C4-2B (cell line): ENCODE measurements at regions not wholly inside any gene's neighbourhood (a gene's known extent, or its start where the extent isn't known, plus 50 kb on each side); places are given as distances from the start of the nearest gene placed in this dataset.

Experiments used
- H3K27ac ChIP-seq: fragments of 450-650 bp; 2 replicates; pipeline ENCODE4 v1.5.1; 2017
- ZFX ChIP-seq: fragments of 450-650 bp; IDR thresholded peaks from 2 replicates; pipeline ENCODE4 v1.6.1; 2017
- TF ChIP-seq, protein P1 (sequence below): fragments of 450-650 bp; conservative IDR thresholded peaks from 2 replicates; pipeline ENCODE4 v1.5.1; 2017; ENCODE audit warnings: mild to moderate bottlenecking

DNA sequence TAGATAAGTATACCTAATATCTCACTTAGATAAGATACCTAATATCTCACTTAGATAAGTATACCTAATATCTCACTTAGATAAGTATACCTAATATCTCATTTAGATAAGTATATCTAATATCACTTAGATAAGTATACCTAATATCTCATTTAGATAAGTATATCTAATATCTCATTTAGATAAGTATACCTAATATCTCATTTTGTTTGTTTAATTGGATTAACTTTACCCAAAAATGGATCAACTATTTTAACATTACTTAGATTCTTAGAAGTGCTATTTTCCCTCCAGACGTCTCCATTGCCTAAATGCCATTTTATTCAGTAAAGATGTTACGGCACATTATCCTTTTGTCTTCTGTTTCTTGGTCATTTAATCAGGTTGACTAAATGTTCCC lies 346.4 kb downstream of the CHRM3 start:
- no peak for TF ChIP-seq ZFX
- TF ChIP-seq, protein P1, sequence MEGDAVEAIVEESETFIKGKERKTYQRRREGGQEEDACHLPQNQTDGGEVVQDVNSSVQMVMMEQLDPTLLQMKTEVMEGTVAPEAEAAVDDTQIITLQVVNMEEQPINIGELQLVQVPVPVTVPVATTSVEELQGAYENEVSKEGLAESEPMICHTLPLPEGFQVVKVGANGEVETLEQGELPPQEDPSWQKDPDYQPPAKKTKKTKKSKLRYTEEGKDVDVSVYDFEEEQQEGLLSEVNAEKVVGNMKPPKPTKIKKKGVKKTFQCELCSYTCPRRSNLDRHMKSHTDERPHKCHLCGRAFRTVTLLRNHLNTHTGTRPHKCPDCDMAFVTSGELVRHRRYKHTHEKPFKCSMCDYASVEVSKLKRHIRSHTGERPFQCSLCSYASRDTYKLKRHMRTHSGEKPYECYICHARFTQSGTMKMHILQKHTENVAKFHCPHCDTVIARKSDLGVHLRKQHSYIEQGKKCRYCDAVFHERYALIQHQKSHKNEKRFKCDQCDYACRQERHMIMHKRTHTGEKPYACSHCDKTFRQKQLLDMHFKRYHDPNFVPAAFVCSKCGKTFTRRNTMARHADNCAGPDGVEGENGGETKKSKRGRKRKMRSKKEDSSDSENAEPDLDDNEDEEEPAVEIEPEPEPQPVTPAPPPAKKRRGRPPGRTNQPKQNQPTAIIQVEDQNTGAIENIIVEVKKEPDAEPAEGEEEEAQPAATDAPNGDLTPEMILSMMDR = no peak
- H3K27ac ChIP-seq = no peak overlapping the region

DNA sequence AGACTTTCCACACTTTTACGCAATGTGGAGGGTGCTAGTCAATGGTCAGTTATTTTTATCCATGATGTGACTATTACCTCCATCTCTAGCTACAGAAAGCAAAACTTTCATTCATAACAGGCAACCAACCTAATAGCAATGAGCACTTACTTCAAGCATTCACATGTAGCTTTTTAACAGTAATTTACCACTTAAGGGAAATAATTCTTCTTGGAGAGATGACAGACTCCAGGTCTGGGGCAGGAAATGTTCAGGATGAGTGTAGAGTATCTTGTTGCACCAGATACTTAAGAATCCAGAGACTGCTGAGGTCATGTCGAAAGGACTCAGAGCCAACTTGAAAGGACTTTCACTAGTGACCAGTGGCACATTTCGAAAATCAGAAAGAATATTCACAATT lies 347.6 kb downstream of the CHRM3 start:
- H3K27ac ChIP-seq = no peak overlapping the region
- no peak for TF ChIP-seq ZFX
- TF ChIP-seq, protein P1 = no peak

GRCh38 chr1:239735111-239735510 lies 348.7 kb downstream of the CHRM3 start:
- no peak overlapping the region for H3K27ac ChIP-seq
- TF ChIP-seq ZFX = no peak
- TF ChIP-seq, protein P1 = no peak

DNA sequence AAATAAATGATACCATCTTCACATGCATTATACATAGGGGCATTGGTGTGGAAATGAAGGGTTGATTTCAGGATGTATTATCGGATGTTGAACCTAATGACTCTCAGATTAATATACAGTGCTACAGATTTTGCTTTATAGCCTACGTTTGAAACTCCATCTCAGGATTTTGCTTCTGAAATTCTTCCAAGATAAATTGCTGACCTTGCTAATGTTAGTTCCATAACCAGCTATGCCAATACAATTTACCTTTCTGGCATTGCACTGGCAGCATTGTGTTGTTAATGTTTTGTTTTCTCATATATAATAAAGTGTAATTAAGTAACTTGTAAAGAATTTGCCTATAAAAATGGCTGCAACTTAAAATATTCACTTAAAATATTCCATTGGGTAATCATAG lies 350.1 kb downstream of the CHRM3 start:
- TF ChIP-seq, protein P1 = no peak
- TF ChIP-seq ZFX = no peak
- no peak overlapping the region for H3K27ac ChIP-seq

DNA sequence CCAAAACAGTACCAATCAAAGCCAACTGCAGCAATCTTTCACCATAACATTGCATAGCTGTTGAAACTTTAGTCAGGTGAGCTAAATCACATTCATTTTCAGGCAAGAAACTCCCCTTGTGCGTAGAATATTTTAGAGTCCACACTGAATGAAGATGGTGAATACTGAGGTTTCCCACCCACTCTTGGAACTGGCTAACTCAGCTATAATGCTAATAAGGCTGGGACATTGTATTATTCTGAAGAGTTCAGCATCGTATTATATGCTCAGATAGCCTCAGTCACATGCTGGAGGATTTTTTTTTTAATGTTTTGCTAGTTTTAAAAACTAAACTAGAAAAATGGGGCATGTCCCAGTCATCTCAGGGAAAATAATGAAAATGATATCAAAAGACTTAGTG lies 352.3 kb upstream of the FMN2 start:
- no peak overlapping the region for H3K27ac ChIP-seq
- TF ChIP-seq ZFX = no peak
- TF ChIP-seq, protein P1 = no peak

DNA sequence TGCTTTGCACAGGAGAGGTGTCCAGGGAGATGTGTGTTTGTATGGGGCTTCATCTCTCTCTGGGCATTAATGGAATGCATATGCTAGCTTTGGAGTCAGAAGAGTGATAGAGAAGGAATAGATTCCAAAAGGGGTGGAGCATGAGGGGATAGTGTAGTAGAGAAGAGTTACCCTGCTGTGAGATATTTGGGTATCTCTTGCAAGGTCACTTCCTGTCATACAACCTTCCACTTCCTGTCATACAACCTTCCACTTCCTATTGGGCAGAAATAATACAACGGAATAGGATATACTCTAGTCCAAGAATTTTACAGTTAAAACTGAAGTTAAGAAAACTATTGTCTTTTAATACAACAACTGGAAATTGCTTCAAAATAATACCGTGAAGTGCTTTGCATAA lies 351.8 kb upstream of the FMN2 start:
- TF ChIP-seq, protein P1 = no peak
- TF ChIP-seq ZFX = no peak
- H3K27ac ChIP-seq = no peak overlapping the region

GRCh38 chr1:239742416-239743109 lies 349.1 kb upstream of the FMN2 start:
- H3K27ac ChIP-seq = no peak overlapping the region
- TF ChIP-seq ZFX = no peak
- TF ChIP-seq, protein P1 = no peak
